K562 (cell line): ENCODE measurements at regions not wholly inside any gene's neighbourhood (a gene's known extent, or its start where the extent isn't known, plus 50 kb on each side); places are given as distances from the start of the nearest gene placed in this dataset.

Experiments used
- ATF7 ChIP-seq: fragments of 450-650 bp; IDR thresholded peaks from 2 replicates; pipeline ENCODE4 v1.7.1; 2014; ENCODE audit warnings: mild to moderate bottlenecking, moderate library complexity
- CBFB ChIP-seq: sonication (generic); formaldehyde crosslinking; IDR thresholded peaks from 2 replicates; pipeline ENCODE4 v1.4.0; 2020; ENCODE audit warnings: mild to moderate bottlenecking, missing genetic modification reagents
- CEBPB ChIP-seq: fragments of 450-650 bp; IDR thresholded peaks from 2 replicates; pipeline ENCODE4 v1.6.1; 2016; ENCODE audit warnings: missing genetic modification characterization, missing compliant biosample characterization
- EP400 ChIP-seq: fragments of 450-650 bp; IDR thresholded peaks from 2 replicates; pipeline ENCODE4 v1.6.1; 2017; ENCODE audit warnings: antibody characterized with exemption, mild to moderate bottlenecking, moderate library complexity
- ESRRA ChIP-seq: fragments of 450-650 bp; IDR thresholded peaks from 2 replicates; pipeline ENCODE4 v1.6.1; 2014; ENCODE audit warnings: low read depth, mild to moderate bottlenecking, moderate library complexity, borderline replicate concordance
- FOXK2 ChIP-seq, 2 experiments: fragments of 450-650 bp; IDR thresholded peaks in 1 of 2; conservative IDR thresholded peaks in 1 of 2; 2 replicates each; pipeline ENCODE4 v1.6.1; 2016; ENCODE audit warnings: low read depth in 2 of 2, mild to moderate bottlenecking in 1 of 2
- NR2C1 ChIP-seq, 2 experiments: fragments of 450-650 bp; IDR thresholded peaks; 2 replicates each; pipeline ENCODE4 v1.6.1; 2017; ENCODE audit warnings: mild to moderate bottlenecking in 2 of 2, antibody characterized with exemption in 1 of 2, inconsistent platforms in 1 of 2, missing compliant biosample characterization in 1 of 2, missing genetic modification characterization in 1 of 2
- POLR2AphosphoS5 ChIP-seq: IDR thresholded peaks from 2 replicates; pipeline ENCODE4 v1.6.1; 2011; ENCODE audit warnings: mild to moderate bottlenecking, low read depth, low read length, moderate library complexity; ENCODE audit not compliant: control insufficient read depth, insufficient read depth
- ZEB2 ChIP-seq: fragments of 450-650 bp; IDR thresholded peaks from 2 replicates; pipeline ENCODE4 v1.6.1; 2016
- ZNF133 ChIP-seq: fragments of 250-450 bp; sonication (Bioruptor Pico); IDR thresholded peaks from 2 replicates; pipeline ENCODE4 v1.4.0; 2020; ENCODE audit warnings: mild to moderate bottlenecking
- TF ChIP-seq, protein P1 (sequence below): IDR thresholded peaks from 3 replicates; pipeline ENCODE4 v1.6.1; 2011; ENCODE audit warnings: borderline replicate concordance, mild to moderate bottlenecking, moderate library complexity; ENCODE audit not compliant: insufficient read length; ENCODE audit errors: extremely low read depth
- TF ChIP-seq, protein P2 (sequence below): fragments of 450-650 bp; conservative IDR thresholded peaks from 2 replicates; pipeline ENCODE4 v1.6.1; 2016; ENCODE audit warnings: missing genetic modification characterization, low read depth, mild to moderate bottlenecking, missing compliant biosample characterization, moderate library complexity

DNA sequence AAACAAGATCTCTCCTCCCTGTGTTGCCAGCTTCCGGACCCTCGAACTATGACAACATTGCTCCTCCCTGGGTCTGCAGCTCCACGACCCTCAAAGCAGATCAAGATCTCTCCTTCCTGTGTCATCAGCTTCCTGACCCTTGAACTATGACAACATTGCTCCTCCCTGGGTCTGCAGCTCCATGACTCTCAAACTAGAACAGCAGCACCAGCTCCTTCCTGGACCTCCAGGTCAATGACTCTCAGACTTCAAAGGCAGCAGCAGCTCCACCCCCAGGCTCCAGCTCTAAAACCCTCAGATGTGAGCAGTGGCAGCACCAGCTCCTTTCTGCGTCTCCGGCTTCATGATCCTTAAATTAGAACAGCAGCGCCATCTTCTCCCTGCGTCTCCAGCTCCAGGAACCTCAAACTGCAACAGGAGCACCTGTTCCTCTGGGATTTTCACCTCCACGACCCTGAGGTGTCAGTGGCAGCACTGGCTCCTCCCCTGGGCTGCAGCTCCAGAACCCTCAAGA, 341.0 kb upstream of the SULF2 start (continued):
- TF ChIP-seq FOXK2 (conservative IDR thresholded peaks at IDR 0.05 in 1 of 2, IDR thresholded peaks at IDR 0.05 in 1 of 2; ENCODE audit: low read depth in 2 of 2) = no peak
- no peak for TF ChIP-seq NR2C1 (IDR thresholded peaks at IDR 0.05)
- peak; percentile 89 for TF ChIP-seq NR2C1 (tag; IDR thresholded peaks at IDR 0.05)
- TF ChIP-seq EP400 = no peak
- no peak for TF ChIP-seq ESRRA
- no peak for TF ChIP-seq POLR2AphosphoS5
- no peak for TF ChIP-seq ZEB2
- TF ChIP-seq CBFB (CRISPR knock-in tag) = no peak
- no peak for TF ChIP-seq CEBPB (tag)
- TF ChIP-seq, protein P1, sequence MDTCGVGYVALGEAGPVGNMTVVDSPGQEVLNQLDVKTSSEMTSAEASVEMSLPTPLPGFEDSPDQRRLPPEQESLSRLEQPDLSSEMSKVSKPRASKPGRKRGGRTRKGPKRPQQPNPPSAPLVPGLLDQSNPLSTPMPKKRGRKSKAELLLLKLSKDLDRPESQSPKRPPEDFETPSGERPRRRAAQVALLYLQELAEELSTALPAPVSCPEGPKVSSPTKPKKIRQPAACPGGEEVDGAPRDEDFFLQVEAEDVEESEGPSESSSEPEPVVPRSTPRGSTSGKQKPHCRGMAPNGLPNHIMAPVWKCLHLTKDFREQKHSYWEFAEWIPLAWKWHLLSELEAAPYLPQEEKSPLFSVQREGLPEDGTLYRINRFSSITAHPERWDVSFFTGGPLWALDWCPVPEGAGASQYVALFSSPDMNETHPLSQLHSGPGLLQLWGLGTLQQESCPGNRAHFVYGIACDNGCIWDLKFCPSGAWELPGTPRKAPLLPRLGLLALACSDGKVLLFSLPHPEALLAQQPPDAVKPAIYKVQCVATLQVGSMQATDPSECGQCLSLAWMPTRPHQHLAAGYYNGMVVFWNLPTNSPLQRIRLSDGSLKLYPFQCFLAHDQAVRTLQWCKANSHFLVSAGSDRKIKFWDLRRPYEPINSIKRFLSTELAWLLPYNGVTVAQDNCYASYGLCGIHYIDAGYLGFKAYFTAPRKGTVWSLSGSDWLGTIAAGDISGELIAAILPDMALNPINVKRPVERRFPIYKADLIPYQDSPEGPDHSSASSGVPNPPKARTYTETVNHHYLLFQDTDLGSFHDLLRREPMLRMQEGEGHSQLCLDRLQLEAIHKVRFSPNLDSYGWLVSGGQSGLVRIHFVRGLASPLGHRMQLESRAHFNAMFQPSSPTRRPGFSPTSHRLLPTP = no peak
- TF ChIP-seq, protein P2, sequence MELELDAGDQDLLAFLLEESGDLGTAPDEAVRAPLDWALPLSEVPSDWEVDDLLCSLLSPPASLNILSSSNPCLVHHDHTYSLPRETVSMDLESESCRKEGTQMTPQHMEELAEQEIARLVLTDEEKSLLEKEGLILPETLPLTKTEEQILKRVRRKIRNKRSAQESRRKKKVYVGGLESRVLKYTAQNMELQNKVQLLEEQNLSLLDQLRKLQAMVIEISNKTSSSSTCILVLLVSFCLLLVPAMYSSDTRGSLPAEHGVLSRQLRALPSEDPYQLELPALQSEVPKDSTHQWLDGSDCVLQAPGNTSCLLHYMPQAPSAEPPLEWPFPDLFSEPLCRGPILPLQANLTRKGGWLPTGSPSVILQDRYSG (tag) = no peak
- TF ChIP-seq ATF7 = 0 out of 2 replicates have a peak, but pooled peaks have one; percentile 20
- no peak for TF ChIP-seq ZNF133 (CRISPR knock-in tag)
- TF ChIP-seq, all 486 proteins: peak for 6
